OCI-LY1 (cell line): ENCODE measurements at regions not wholly inside any gene's neighbourhood (a gene's known extent, or its start where the extent isn't known, plus 50 kb on each side); places are given as distances from the start of the nearest gene placed in this dataset.

ENCODE experiments used
- H2AFZ ChIP-seq: fragments of 200-600 bp; sonication (generic), shearing (Covaris generic); 2 replicates; pipeline ENCODE4 v1.6.0; 2014; ENCODE audit warnings: antibody characterized with exemption, mild to moderate bottlenecking, low read length
- H3F3A ChIP-seq: fragments of 200-600 bp; sonication (generic), shearing (Covaris generic); 2 replicates; pipeline ENCODE4 v1.6.0; 2014; ENCODE audit warnings: mild to moderate bottlenecking, antibody characterized with exemption, low read length, moderate library complexity; ENCODE audit not compliant: insufficient read depth
- H3K27ac ChIP-seq: fragments of 200-600 bp; sonication (generic); 2 replicates; pipeline ENCODE4 v1.5.1; 2014; ENCODE audit warnings: low read length, mixed run types, mild to moderate bottlenecking, low read depth; ENCODE audit not compliant: poor library complexity, severe bottlenecking
- H3K27me3 ChIP-seq: fragments of 200-600 bp; sonication (generic); 2 replicates; pipeline ENCODE4 v1.6.0; 2014; ENCODE audit warnings: antibody characterized with exemption, mild to moderate bottlenecking, low read length, moderate library complexity; ENCODE audit not compliant: insufficient read depth
- H3K36me3 ChIP-seq: fragments of 200-600 bp; sonication (generic); 2 replicates; pipeline ENCODE4 v1.6.1; 2014; ENCODE audit warnings: mild to moderate bottlenecking, antibody characterized with exemption, low read length, moderate library complexity, mixed read lengths; ENCODE audit not compliant: insufficient read depth
- H3K4me1 ChIP-seq: fragments of 200-600 bp; sonication (generic); 2 replicates; pipeline ENCODE4 v1.5.1; 2014; ENCODE audit warnings: mild to moderate bottlenecking, low read length, moderate library complexity; ENCODE audit not compliant: insufficient read depth, severe bottlenecking
- H3K4me2 ChIP-seq: fragments of 200-600 bp; sonication (generic), shearing (Covaris generic); 2 replicates; pipeline ENCODE4 v1.6.1; 2014; ENCODE audit warnings: low read length
- H3K4me3 ChIP-seq: fragments of 200-600 bp; sonication (generic); 2 replicates; pipeline ENCODE4 v1.5.1; 2014; ENCODE audit warnings: low read length, low read depth, mild to moderate bottlenecking, mixed read lengths; ENCODE audit not compliant: poor library complexity, severe bottlenecking
- H3K79me2 ChIP-seq: fragments of 200-600 bp; shearing (Covaris generic); 2 replicates; pipeline ENCODE4 v1.6.1; 2016; ENCODE audit warnings: mixed run types, low read length, mixed read lengths; ENCODE audit not compliant: insufficient read depth
- H3K9ac ChIP-seq: fragments of 200-600 bp; sonication (generic), shearing (Covaris generic); 2 replicates; pipeline ENCODE4 v1.6.1; 2014; ENCODE audit warnings: mild to moderate bottlenecking, low read length, mixed read lengths
- H3K9me2 ChIP-seq: fragments of 200-600 bp; sonication (generic), shearing (Covaris generic); 2 replicates; pipeline ENCODE4 v1.6.1; 2014; ENCODE audit warnings: low read depth, mild to moderate bottlenecking, low read length, mixed read lengths
- H3K9me3 ChIP-seq: fragments of 200-600 bp; shearing (Covaris generic); 2 replicates; pipeline ENCODE4 v1.6.1; 2014; ENCODE audit warnings: low read length, mixed read lengths
- H4K20me1 ChIP-seq: fragments of 200-600 bp; sonication (generic), shearing (Covaris generic); 2 replicates; pipeline ENCODE4 v1.6.0; 2016; ENCODE audit warnings: mild to moderate bottlenecking, low read length; ENCODE audit not compliant: insufficient read depth
- EZH2 ChIP-seq: fragments of 200-600 bp; sonication (generic), shearing (Covaris generic); IDR thresholded peaks from 2 replicates; pipeline ENCODE4 v1.8.0; 2017; ENCODE audit warnings: borderline replicate concordance, mixed run types, mild to moderate bottlenecking, antibody characterized with exemption, low read length, moderate library complexity, mixed read lengths
- TF ChIP-seq, protein P1 (sequence below): fragments of 200-600 bp; sonication (generic), shearing (Covaris generic); IDR thresholded peaks from 2 replicates; pipeline ENCODE4 v1.5.1; 2017; ENCODE audit warnings: mild to moderate bottlenecking, antibody characterized with exemption, low read length, moderate library complexity, mixed read lengths

DNA sequence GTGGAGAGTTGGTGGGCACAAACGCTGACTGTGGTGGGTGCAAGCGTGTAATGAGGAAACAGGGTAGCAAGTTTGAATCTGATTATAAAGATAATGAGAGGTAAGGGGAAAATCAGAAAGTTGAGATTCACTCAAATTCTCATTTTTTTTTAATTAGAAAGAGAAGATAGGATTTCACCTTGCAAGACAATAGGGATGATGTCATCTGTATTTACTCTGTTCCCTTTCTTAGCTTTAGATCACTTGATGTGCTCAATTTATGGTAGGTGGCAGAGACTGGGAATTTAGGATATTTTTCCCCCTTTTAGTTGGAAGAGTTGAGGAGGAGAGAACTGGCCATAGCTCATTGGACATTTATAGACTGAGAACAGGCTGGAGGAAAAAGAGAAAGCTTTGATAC, 363.6 kb downstream of the AEBP2 start:
- Histone ChIP-seq H3K9me3 (no peaks in the 10 kb centered on the region), H3K27me3 (no peaks in the 10 kb centered on the region), H3K9me2 (no peaks in the 10 kb centered on the region), H3K4me1 (no peaks in the 10 kb centered on the region), H3F3A (no peaks in the 10 kb centered on the region), H3K36me3 (no peaks in the 10 kb centered on the region), H3K79me2 (no peaks in the 10 kb centered on the region), H3K27ac (no peak overlapping the region), H3K9ac (no peak overlapping the region), H4K20me1 (no peaks in the 10 kb centered on the region), H3K4me3 (no peak overlapping the region), H3K4me2 (no peak overlapping the region), H2AFZ (no peak overlapping the region)
- TF ChIP-seq, protein P1, sequence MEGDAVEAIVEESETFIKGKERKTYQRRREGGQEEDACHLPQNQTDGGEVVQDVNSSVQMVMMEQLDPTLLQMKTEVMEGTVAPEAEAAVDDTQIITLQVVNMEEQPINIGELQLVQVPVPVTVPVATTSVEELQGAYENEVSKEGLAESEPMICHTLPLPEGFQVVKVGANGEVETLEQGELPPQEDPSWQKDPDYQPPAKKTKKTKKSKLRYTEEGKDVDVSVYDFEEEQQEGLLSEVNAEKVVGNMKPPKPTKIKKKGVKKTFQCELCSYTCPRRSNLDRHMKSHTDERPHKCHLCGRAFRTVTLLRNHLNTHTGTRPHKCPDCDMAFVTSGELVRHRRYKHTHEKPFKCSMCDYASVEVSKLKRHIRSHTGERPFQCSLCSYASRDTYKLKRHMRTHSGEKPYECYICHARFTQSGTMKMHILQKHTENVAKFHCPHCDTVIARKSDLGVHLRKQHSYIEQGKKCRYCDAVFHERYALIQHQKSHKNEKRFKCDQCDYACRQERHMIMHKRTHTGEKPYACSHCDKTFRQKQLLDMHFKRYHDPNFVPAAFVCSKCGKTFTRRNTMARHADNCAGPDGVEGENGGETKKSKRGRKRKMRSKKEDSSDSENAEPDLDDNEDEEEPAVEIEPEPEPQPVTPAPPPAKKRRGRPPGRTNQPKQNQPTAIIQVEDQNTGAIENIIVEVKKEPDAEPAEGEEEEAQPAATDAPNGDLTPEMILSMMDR, result no peak
- TF ChIP-seq EZH2, result no peak

DNA sequence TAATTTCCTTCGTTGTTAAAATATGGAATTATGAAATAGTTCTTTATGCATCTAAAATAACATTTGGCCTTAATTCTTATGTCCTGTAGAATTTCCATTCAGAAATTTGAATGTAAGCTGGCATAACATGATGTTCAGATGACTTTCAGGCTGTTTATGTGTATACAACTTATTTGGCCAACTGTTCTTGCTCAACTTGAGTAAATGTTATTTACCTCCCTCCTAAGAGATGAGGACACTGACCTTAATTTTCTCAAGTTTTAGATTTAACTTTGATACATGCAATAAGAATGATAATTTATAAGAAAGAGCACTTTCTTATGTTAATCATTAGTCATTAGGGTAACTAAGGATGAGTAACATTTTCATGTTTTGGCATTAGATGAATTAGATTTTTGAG, 365.4 kb downstream of the AEBP2 start:
- Histone ChIP-seq H3K27me3 (no peaks in the 10 kb centered on the region; the same call in 1 of the 2 replicates), H3K4me2 (no peak overlapping the region), H2AFZ (no peak overlapping the region), H3K4me3 (no peak overlapping the region), H3K9me3 (no peaks in the 10 kb centered on the region), H3K9ac (no peak overlapping the region), H3K27ac (no peak overlapping the region), H4K20me1 (no peaks in the 10 kb centered on the region), H3K36me3 (no peaks in the 10 kb centered on the region), H3F3A (no peaks in the 10 kb centered on the region), H3K79me2 (no peaks in the 10 kb centered on the region), H3K4me1 (no peaks in the 10 kb centered on the region), H3K9me2 (no peaks in the 10 kb centered on the region)
- no peak for TF ChIP-seq EZH2
- TF ChIP-seq, protein P1, result no peak

- H3K4me2 ChIP-seq, result no peak overlapping the region
- no peaks in the 10 kb centered on the region for H3K4me1 ChIP-seq
- H3K9ac ChIP-seq, result no peak overlapping the region
- H3K4me3 ChIP-seq, result no peak overlapping the region
- H3K27ac ChIP-seq, result no peak overlapping the region
- H3K9me2 ChIP-seq, result no peaks in the 10 kb centered on the region
- no peaks in the 10 kb centered on the region for H3K36me3 ChIP-seq
- H2AFZ ChIP-seq, result no peak overlapping the region
- TF ChIP-seq, protein P1, result no peak
- no peak for TF ChIP-seq EZH2
- no peaks in the 10 kb centered on the region for H3K9me3 ChIP-seq
- H3F3A ChIP-seq, result no peaks in the 10 kb centered on the region
- H3K79me2 ChIP-seq, result no peaks in the 10 kb centered on the region
- H3K27me3 ChIP-seq, result no peaks in the 10 kb centered on the region; the same call in 1 of the 2 replicates
- no peaks in the 10 kb centered on the region for H4K20me1 ChIP-seq
These were observed 369.1 kb downstream of the AEBP2 start for GRCh38 chr12:19808371-19808770.
